HG03460 (cell line): ENCODE measurements at regions not wholly inside any gene's neighbourhood (a gene's known extent, or its start where the extent isn't known, plus 50 kb on each side); places are given as distances from the start of the nearest gene placed in this dataset.

Experiments used
- ATAC-seq: cut with Tn5 transposase; IDR thresholded peaks from one replicate; pipeline ENCODE4 v1.9.1; 2021; ENCODE audit not compliant: unreplicated experiment

- ATAC-seq, result no peak
Measured at GRCh38 chr18:1914489-1914888, 656.8 kb downstream of the METTL4 start.

GRCh38 chr18:1916869-1917523, 654.3 kb downstream of the METTL4 start:
- ATAC-seq, result no peak

GRCh38 chr18:1917569-1917968, 653.7 kb downstream of the METTL4 start:
- no peak for ATAC-seq

- ATAC-seq, result no peak
Measured at GRCh38 chr18:1922066-1922465, 649.2 kb downstream of the METTL4 start.

GRCh38 chr18:1928711-1929110, 642.6 kb downstream of the METTL4 start:
- ATAC-seq, result no peak

GRCh38 chr18:1929720-1930119, 641.6 kb downstream of the METTL4 start:
- ATAC-seq, result no peak

GRCh38 chr18:1930291-1931270, 640.7 kb downstream of the METTL4 start:
- no peak for ATAC-seq

- no peak for ATAC-seq
Measured at GRCh38 chr18:1952486-1952885, 618.8 kb downstream of the METTL4 start.

GRCh38 chr18:1954583-1955312, 616.6 kb downstream of the METTL4 start:
- ATAC-seq, result no peak

GRCh38 chr18:1958798-1959197, 612.5 kb downstream of the METTL4 start:
- ATAC-seq, result no peak

- ATAC-seq, result no peak
Measured at GRCh38 chr18:1965016-1965415, 606.3 kb downstream of the METTL4 start.

GRCh38 chr18:1965541-1965940, 605.8 kb downstream of the METTL4 start:
- no peak for ATAC-seq

GRCh38 chr18:1968801-1969498, 602.4 kb downstream of the METTL4 start:
- no peak for ATAC-seq

- no peak for ATAC-seq
Measured at GRCh38 chr18:1976484-1976883, 594.8 kb downstream of the METTL4 start.

GRCh38 chr18:1982056-1982455, 589.2 kb downstream of the METTL4 start:
- ATAC-seq, result no peak

- no peak for ATAC-seq
Measured at GRCh38 chr18:1983746-1984515, 587.4 kb downstream of the METTL4 start.

GRCh38 chr18:1993866-1994265, 577.4 kb downstream of the METTL4 start:
- no peak for ATAC-seq

- no peak for ATAC-seq
Measured at GRCh38 chr18:1994471-1994870, 576.8 kb downstream of the METTL4 start.

GRCh38 chr18:1995041-1995612, 576.2 kb downstream of the METTL4 start:
- no peak for ATAC-seq

GRCh38 chr18:1998121-1998520, 573.2 kb downstream of the METTL4 start:
- no peak for ATAC-seq
